Medulla oblongata (tissue), 1 donor: ENCODE measurements at regions not wholly inside any gene's neighbourhood (a gene's known extent, or its start where the extent isn't known, plus 50 kb on each side); places are given as distances from the start of the nearest gene placed in this dataset.
"Not testable (repeated sequence)": the region's sequence is repeated elsewhere in the genome, so short reads cannot be mapped to it uniquely, and the experiment has no call there.

Source experiments
- DNase-seq: peaks from one replicate; pipeline ENCODE4 v3.0.0-alpha.2; 2015; ENCODE audit errors: extremely low spot score

- DNase-seq: no peak
Observed at GRCh38 chr21:28016571-28016970, 976.1 kb downstream of the LTN1 start.

GRCh38 chr21:28013123-28013522 lies 979.6 kb downstream of the LTN1 start:
- not testable (repeated sequence) for DNase-seq

GRCh38 chr21:28011970-28012369 lies 980.7 kb downstream of the LTN1 start:
- DNase-seq: not testable (repeated sequence)

- not testable (repeated sequence) for DNase-seq
Observed at GRCh38 chr21:28008245-28008644, 984.4 kb downstream of the LTN1 start.

GRCh38 chr21:28003627-28004026 lies 989.0 kb downstream of the LTN1 start:
- DNase-seq: not testable (repeated sequence)

GRCh38 chr21:27996906-27997305 lies 995.8 kb downstream of the LTN1 start:
- DNase-seq: not testable (repeated sequence)

GRCh38 chr21:27984663-27985325 lies 1007.9 kb downstream of the LTN1 start:
- DNase-seq: not testable (repeated sequence)

- not testable (repeated sequence) for DNase-seq
Observed at GRCh38 chr21:27979446-27979845, 1012.6 kb upstream of the ADAMTS5 start.

- no peak for DNase-seq
Observed at GRCh38 chr21:27975514-27975913, 1008.6 kb upstream of the ADAMTS5 start.

- not testable (repeated sequence) for DNase-seq
Observed at GRCh38 chr21:27974152-27974551, 1007.3 kb upstream of the ADAMTS5 start.

- not testable (repeated sequence) for DNase-seq
Observed at GRCh38 chr21:27968240-27968639, 1001.4 kb upstream of the ADAMTS5 start.

- DNase-seq: no peak
Observed at GRCh38 chr21:27954543-27955165, 987.8 kb upstream of the ADAMTS5 start.

- DNase-seq: no peak
Observed at GRCh38 chr21:27953340-27954045, 986.6 kb upstream of the ADAMTS5 start.

- DNase-seq: not testable (repeated sequence)
Observed at GRCh38 chr21:27949093-27949492, 982.2 kb upstream of the ADAMTS5 start.

GRCh38 chr21:27930108-27930767 lies 963.4 kb upstream of the ADAMTS5 start:
- not testable (repeated sequence) for DNase-seq

GRCh38 chr21:27929179-27929578 lies 962.3 kb upstream of the ADAMTS5 start:
- DNase-seq: not testable (repeated sequence)

GRCh38 chr21:27928534-27929115 lies 961.7 kb upstream of the ADAMTS5 start:
- DNase-seq: not testable (repeated sequence)

GRCh38 chr21:27921421-27921820 lies 954.5 kb upstream of the ADAMTS5 start:
- not testable (repeated sequence) for DNase-seq

- not testable (repeated sequence) for DNase-seq
Observed at GRCh38 chr21:27917966-27918365, 951.1 kb upstream of the ADAMTS5 start.

- DNase-seq: not testable (repeated sequence)
Observed at GRCh38 chr21:27916326-27916725, 949.4 kb upstream of the ADAMTS5 start.

GRCh38 chr21:27912133-27912532 lies 945.2 kb upstream of the ADAMTS5 start:
- not testable (repeated sequence) for DNase-seq

- not testable (repeated sequence) for DNase-seq
Observed at GRCh38 chr21:27909487-27909886, 942.6 kb upstream of the ADAMTS5 start.
